ENCODE measurements at regions not wholly inside any gene's neighbourhood (a gene's known extent, or its start where the extent isn't known, plus 50 kb on each side); places are given as distances from the start of the nearest gene placed in this dataset.

DNA sequence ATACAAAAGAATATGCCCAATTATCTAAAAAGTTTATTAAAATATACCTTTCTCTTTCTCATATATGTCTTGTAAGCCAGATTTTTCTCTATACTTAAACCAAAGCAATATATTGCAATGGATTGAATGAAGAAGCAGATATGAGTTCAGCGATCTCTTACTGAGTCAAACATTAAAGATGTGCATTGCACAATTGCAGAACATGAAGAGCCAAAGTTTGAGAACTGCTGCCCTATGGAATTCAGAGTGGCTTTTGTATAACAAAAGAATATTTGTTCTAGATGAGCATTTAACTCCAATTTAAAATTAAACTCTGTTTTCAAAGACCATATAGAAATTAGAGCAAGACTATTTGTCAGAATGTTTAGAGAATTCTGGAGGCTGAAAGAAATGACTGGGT lies 519.0 kb upstream of the DAB2 start:
- no peaks in the 10 kb centered on the region for H3K9me3 ChIP-seq (ENCODE audit: low read depth, low read length, poor library complexity, severe bottlenecking)
- POLR2A ChIA-PET (ENCODE audit: low non-redundant PET): no interaction called here
- intact Hi-C loops (cut with micrococcal nuclease; ENCODE audit: unreplicated experiment): no loop called here
- H3K36me3 ChIP-seq (ENCODE audit: insufficient read depth, low read length, poor library complexity, severe bottlenecking): no peaks in the 10 kb centered on the region
- CTCF ChIA-PET: no interaction called here
- TF ChIP-seq, protein P1, sequence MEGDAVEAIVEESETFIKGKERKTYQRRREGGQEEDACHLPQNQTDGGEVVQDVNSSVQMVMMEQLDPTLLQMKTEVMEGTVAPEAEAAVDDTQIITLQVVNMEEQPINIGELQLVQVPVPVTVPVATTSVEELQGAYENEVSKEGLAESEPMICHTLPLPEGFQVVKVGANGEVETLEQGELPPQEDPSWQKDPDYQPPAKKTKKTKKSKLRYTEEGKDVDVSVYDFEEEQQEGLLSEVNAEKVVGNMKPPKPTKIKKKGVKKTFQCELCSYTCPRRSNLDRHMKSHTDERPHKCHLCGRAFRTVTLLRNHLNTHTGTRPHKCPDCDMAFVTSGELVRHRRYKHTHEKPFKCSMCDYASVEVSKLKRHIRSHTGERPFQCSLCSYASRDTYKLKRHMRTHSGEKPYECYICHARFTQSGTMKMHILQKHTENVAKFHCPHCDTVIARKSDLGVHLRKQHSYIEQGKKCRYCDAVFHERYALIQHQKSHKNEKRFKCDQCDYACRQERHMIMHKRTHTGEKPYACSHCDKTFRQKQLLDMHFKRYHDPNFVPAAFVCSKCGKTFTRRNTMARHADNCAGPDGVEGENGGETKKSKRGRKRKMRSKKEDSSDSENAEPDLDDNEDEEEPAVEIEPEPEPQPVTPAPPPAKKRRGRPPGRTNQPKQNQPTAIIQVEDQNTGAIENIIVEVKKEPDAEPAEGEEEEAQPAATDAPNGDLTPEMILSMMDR (conservative IDR thresholded peaks at IDR 0.05; ENCODE audit: low read depth, low read length): no peak
- TF ChIP-seq EZH2 (IDR thresholded peaks at IDR 0.05; ENCODE audit: borderline replicate concordance, low read depth, low read length, poor library complexity, severe bottlenecking): no peak
- no peaks in the 10 kb centered on the region for H3K27me3 ChIP-seq (replicated peaks; ENCODE audit: insufficient read depth, low read depth, low read length, poor library complexity)
- DNase-seq (ENCODE audit: low spot score): no peak
- no peak overlapping the region for H3K4me3 ChIP-seq (ENCODE audit: low read depth, low read length, poor library complexity, severe bottlenecking)
- H3K27ac ChIP-seq (ENCODE audit: low read depth, low read length, poor library complexity, severe bottlenecking): no peak overlapping the region
- BruUV-seq (replicated peaks): no TSS peak
- no peaks in the 10 kb centered on the region for H3K4me1 ChIP-seq (ENCODE audit: insufficient read depth, low read length, poor library complexity, severe bottlenecking)

DNA sequence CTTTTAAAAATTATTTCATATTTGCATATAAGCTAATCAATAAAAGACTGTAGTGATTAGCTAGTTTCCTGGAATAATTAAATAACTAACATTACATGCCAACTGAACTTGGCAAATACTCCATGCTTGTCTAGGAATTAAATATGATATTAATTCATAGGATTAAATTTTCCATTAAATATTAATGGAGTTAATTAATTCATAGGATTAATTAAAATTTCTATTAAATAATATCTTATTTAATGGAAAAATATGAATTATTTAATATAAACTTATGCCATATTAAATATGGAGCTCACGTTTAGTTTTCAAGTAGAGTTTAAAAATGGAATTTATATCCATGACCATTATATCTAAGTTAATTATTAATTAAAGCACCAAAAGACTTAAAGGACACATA lies 517.8 kb upstream of the DAB2 start:
- CTCF ChIA-PET: no interaction called here
- intact Hi-C loops (cut with micrococcal nuclease; ENCODE audit: unreplicated experiment): no loop called here

GRCh38 chr5:39941416-39941815 lies 516.6 kb upstream of the DAB2 start:
- DNase-seq (ENCODE audit: low spot score): no peak
- no TSS peak for BruUV-seq (replicated peaks)
- H3K27me3 ChIP-seq (replicated peaks; ENCODE audit: insufficient read depth, low read depth, low read length, poor library complexity): no peaks in the 10 kb centered on the region
- no peak overlapping the region for H3K27ac ChIP-seq (ENCODE audit: low read depth, low read length, poor library complexity, severe bottlenecking)
- no peaks in the 10 kb centered on the region for H3K36me3 ChIP-seq (ENCODE audit: insufficient read depth, low read length, poor library complexity, severe bottlenecking)
- H3K9me3 ChIP-seq (ENCODE audit: low read depth, low read length, poor library complexity, severe bottlenecking): no peaks in the 10 kb centered on the region
- ChIA-PET POLR2A (ENCODE audit: low non-redundant PET) (no interaction called here), CTCF (no interaction called here)
- H3K4me1 ChIP-seq (ENCODE audit: insufficient read depth, low read length, poor library complexity, severe bottlenecking): no peaks in the 10 kb centered on the region
- TF ChIP-seq, protein P1 (conservative IDR thresholded peaks at IDR 0.05; ENCODE audit: low read depth, low read length): no peak
- no peak for TF ChIP-seq EZH2 (IDR thresholded peaks at IDR 0.05; ENCODE audit: borderline replicate concordance, low read depth, low read length, poor library complexity, severe bottlenecking)
- no peak overlapping the region for H3K4me3 ChIP-seq (ENCODE audit: low read depth, low read length, poor library complexity, severe bottlenecking)
- intact Hi-C loops (cut with micrococcal nuclease; ENCODE audit: unreplicated experiment): no loop called here

More for the DNA sequence above, 517.8 kb upstream of the DAB2 start:
- Histone ChIP-seq H3K36me3 (ENCODE audit: insufficient read depth, low read length, poor library complexity, severe bottlenecking) (no peaks in the 10 kb centered on the region), H3K27me3 (replicated peaks; ENCODE audit: insufficient read depth, low read depth, low read length, poor library complexity) (no peaks in the 10 kb centered on the region), H3K27ac (ENCODE audit: low read depth, low read length, poor library complexity, severe bottlenecking) (no peak overlapping the region), H3K9me3 (ENCODE audit: low read depth, low read length, poor library complexity, severe bottlenecking) (no peaks in the 10 kb centered on the region), H3K4me1 (ENCODE audit: insufficient read depth, low read length, poor library complexity, severe bottlenecking) (no peaks in the 10 kb centered on the region), H3K4me3 (ENCODE audit: low read depth, low read length, poor library complexity, severe bottlenecking) (no peak overlapping the region)
- TF ChIP-seq EZH2 (IDR thresholded peaks at IDR 0.05; ENCODE audit: borderline replicate concordance, low read depth, low read length, poor library complexity, severe bottlenecking): no peak
- TF ChIP-seq, protein P1 (conservative IDR thresholded peaks at IDR 0.05; ENCODE audit: low read depth, low read length): no peak
- no peak for DNase-seq (ENCODE audit: low spot score)
- no TSS peak for BruUV-seq (replicated peaks)
- POLR2A ChIA-PET (ENCODE audit: low non-redundant PET): no interaction called here

All from A673 (cell line).